Hindlimb muscle (tissue), 1 donor: ENCODE measurements at regions not wholly inside any gene's neighbourhood (a gene's known extent, or its start where the extent isn't known, plus 50 kb on each side); places are given as distances from the start of the nearest gene placed in this dataset.

Source experiments
- DNase-seq: peaks from one replicate; pipeline ENCODE4 v3.0.0-alpha.2; 2013

DNA sequence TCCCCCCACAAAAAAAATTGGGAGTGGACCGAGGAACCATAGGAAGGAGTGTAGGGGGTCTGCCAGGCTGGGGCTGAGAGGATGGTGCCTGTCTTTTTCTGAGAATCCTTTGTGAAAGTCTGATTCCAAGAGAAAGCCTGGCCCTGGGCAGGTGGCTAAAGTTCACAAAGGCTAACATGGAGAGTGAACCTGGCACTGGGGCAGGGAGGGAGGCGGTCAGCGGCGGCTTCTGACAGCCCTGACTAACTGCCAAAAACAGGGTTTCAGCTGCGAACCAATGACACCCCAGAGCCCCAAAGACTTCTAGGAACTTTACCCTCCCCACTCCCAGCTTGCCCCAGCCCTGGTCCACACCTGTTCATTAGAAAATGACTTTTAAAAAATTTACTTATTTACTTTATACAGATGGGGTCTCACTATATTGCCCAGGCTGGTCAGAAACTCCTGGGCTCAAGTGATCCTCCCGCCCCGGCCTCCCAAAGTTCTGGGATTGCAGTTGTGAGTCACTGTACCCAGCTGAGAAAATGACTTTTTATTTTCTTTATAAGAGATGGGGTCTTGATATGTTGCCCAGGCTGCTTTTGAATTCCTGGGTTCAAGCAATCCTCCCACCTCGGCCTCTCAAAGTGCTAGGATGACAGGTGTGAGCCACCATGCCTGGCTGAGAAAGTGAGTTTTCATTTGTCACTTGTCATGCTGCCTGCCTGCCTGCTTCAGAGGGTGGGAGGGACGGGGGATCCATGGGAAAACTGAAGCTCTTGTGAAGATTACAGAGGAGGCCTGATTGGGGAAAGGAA is 61.0 kb upstream of the DUSP5 start:
- no peak for DNase-seq

DNA sequence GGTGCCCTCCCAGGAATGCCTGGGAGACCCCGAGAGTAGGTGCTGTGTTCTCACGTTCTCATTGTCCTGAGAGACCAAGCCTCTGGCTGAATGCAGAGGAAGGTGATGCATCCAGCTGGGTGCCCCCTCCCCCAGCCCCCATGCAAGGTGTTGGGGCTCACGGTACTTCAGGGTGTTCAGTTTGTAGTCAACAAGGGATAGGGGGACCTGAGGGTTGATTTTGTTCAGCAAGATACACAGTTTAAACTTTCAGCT is 60.4 kb upstream of the DUSP5 start:
- no peak for DNase-seq

DNA sequence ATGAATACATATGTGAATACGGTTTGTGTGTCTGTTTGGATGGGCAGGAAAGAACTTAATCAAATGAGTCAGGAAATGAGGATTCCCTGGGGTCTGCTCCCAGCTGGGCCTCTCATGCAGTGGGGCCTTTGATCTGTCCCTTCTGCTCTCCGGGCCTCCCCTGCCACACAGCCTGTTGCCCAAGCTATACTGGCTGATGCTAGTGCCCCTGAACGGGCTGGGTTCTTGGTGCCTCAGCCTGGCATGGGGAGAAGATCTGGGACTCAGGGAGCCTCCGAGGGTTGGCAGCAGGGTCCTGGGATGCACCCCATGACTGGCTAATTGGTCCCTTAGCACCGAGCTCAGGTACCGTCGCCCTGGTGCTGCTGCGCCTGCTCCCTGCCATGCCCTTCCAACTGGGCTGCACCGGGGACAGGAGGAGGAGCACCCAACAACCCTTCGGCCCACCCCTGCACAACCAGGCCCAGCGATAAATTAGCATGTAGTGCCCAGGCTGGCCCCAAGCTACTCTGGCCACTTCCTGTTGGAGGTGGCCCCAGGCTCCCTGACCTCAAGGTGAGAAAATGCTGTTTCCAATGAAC is 59.9 kb upstream of the DUSP5 start:
- DNase-seq, result no peak

DNA sequence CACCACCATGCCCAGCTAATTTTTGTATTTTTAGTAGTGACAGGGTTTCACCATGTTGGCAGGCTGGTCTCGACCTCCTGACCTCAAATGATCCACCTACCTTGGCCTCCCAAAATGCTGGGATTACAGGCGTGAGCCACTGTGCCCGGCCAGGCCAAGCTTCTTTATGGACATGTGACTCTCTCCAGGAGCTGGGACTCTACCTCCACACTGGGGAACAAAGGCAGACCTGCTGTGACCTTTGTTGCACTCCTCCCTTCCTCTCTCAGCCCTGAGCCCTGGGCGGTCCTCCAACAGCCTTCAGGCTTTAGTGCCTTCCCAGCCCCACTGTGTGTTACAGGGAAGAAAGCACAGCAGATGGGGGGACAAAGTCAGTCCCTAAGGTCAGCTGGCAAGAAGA is 55.0 kb upstream of the DUSP5 start:
- no peak for DNase-seq

DNA sequence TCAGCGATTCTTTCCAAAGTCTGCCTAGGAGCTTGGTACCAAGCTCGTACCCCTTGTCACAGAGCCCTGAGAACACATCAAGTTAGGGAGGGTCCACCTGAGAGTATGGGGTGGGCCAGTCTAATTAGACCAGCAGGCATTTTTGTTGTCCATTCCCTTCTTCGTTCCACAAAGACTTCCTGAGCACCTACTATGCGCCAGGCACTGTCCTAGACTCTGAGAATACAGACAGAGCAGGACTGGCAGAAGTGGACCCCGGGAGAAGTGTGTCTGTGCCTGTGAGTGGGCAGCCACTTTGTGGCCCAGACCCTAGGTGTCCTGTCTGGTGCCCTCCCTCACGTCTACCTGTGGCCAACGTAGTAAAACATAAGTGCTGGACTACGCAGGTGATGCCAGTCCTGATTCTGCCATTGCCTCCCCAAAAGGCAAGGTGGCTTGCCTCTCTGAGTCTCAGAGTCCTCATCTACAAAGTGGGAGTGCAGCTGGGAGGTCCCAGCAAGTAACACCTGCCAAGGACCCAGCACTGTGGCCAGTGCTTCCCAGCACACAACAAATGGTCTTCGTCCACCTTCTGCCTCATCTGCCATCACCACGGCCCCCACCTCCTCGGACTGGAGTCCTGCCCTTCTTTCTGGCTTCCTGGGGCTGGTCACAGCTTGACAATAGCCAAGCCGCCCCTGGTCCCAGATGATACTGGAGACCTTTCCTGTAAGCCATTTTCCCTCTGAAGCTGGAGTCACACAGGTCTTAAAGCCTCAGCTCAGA is 54.3 kb upstream of the DUSP5 start:
- DNase-seq, result no peak

DNA sequence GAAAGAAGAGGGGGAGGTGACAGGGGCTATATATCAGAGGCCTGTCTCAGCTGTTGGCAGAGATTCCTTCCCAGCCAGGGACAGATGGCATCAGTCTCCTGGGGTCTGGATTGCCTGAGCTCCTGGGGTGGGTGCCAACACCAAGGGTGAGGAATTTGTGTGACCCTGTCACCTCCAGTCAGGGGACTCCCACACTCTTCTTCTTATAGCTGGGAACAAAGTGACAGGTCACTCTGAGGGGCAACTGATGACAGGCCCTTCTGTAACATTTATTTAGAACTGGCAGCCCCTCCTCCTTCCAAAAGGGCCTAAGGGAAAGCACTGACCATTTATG is 53.7 kb upstream of the DUSP5 start:
- no peak for DNase-seq

DNA sequence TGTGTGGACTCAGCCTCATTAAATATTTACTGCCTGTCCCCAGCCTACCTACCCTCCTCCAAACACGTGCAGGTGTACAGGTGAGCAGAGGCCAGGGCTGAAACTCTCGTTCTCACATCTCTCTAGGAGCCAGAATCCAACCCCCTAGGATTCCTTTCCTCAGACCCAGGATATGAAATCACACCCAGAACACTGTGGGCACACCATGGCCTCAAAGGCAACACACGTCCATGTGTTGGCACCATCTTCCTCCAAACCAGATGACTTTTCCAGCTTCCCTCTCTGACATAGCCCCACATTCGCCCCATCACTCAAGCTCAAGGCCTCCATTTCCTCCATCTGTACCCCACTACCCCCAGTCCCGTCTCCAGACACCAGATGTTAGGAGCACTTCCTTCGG is 51.8 kb upstream of the DUSP5 start:
- DNase-seq, result no peak

DNA sequence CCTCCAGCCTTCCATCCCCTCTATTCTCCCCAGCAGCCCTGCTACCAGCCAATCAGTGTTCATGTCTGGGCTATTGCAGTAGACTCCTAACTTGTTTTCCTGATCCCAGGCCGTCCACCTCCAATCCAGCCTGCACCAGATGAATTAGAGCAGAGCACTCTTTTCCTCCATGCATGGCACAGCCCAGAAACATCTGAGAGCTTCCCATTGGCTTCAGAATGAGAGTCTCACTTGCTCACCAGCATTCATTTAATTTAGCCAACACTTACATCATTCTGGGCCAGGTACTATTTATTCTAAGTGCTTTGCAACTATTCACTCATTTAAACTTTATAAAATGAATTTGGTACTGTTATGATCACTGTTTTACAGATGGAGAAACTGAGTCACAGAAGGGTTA is 51.4 kb upstream of the DUSP5 start:
- no peak for DNase-seq

DNA sequence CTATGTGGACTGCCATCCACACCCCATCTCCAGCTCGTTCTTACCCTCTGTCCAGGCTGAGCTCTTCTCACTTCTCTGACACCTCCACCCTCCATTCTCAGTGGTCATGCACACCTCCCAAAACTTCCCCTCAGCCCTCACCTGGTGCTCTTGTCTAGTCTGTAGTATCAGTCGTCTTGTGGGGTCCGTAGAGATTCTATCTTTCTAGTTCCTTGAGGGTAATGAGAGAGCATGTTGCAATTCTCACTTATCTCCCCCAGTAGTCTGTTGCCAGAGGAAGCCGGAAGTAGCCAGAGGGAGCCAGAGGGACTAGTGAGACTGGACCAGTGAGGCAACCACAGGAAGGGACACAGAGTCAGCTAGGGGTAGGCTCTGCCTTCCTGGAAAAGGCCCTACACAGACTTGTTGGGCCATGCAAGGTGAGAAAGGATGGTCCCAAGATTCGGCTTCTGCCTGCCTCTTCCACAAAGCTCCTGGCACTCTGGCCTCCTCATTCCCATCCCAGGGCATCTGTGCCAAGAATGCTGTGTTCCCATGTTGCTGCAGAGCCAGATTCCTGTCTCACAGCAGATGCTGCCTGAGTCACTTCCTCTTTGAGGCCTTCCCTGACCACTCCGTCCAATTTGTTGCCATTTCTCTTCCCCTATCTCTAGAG is 50.6 kb upstream of the DUSP5 start:
- DNase-seq, result no peak

DNA sequence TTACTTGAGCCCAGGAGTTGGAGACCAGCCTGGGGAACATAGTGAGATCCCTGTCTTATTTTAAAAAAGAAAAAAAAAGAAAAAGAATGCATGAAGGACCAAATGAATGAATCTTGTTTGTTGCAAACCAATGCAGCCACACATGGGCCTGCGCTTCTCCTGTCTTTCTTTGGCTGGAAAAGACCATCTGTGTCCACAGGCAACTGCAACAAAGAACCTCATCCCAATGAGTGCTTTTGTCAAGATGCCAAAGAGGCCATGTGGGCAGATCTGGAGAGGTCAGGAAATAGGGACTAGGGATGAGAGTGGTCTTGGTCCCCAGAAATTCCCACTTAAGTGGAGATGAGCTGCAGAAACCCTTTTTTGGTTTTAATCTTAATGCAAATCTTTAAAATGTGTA is 49.8 kb upstream of the DUSP5 start:
- DNase-seq, result no peak
